A549 (cell line): ENCODE measurements at regions not wholly inside any gene's neighbourhood (a gene's known extent, or its start where the extent isn't known, plus 50 kb on each side); places are given as distances from the start of the nearest gene placed in this dataset.

ENCODE experiments used
- JUN ChIP-seq, 2 experiments: fragments of >200 bp; sonication (Bioruptor Twin); formaldehyde crosslinking; IDR thresholded peaks; 2 replicates in 1 of 2; 3 replicates in 1 of 2; pipeline ENCODE4 v1.6.1; 2016 to 2017
- POLR2A ChIP-seq: IDR thresholded peaks from 2 replicates; pipeline ENCODE4 v1.6.1; 2012; ENCODE audit warnings: mild to moderate bottlenecking, low read length
- RCOR1 ChIP-seq: fragments of 150-350 bp; IDR thresholded peaks from 2 replicates; pipeline ENCODE4 v1.6.1; 2014; ENCODE audit warnings: antibody characterized with exemption, low read length, low read depth
- TF ChIP-seq, protein P1 (sequence below): fragments of >200 bp; sonication (Bioruptor Twin); formaldehyde crosslinking; IDR thresholded peaks from 3 replicates; pipeline ENCODE4 v1.5.1; 2016

DNA sequence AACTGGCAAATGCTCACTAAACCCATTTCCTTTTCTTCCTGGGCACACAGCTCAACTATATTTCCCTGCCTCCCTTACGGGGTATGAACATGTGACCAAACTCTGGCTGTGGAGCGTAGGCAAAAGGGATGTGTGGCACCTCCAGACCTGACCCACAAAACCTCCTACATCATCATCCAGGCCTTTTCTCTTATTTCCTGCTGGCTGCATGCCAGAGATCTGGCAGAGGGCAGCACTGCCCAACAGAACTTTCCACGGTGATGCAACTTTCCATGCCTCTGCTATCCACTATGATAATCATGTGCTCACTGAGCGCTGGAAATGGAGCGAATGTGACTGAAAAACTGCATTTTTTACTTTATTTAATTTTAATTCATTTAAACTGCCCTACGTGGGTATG lies 99.6 kb upstream of the CACNA1E start:
- no peak for TF ChIP-seq JUN (IDR thresholded peaks at IDR 0.05)
- TF ChIP-seq, protein P1, sequence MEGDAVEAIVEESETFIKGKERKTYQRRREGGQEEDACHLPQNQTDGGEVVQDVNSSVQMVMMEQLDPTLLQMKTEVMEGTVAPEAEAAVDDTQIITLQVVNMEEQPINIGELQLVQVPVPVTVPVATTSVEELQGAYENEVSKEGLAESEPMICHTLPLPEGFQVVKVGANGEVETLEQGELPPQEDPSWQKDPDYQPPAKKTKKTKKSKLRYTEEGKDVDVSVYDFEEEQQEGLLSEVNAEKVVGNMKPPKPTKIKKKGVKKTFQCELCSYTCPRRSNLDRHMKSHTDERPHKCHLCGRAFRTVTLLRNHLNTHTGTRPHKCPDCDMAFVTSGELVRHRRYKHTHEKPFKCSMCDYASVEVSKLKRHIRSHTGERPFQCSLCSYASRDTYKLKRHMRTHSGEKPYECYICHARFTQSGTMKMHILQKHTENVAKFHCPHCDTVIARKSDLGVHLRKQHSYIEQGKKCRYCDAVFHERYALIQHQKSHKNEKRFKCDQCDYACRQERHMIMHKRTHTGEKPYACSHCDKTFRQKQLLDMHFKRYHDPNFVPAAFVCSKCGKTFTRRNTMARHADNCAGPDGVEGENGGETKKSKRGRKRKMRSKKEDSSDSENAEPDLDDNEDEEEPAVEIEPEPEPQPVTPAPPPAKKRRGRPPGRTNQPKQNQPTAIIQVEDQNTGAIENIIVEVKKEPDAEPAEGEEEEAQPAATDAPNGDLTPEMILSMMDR = no peak
- TF ChIP-seq POLR2A = no peak
- no peak for TF ChIP-seq RCOR1
